AG09319 (cell line): ENCODE measurements at regions not wholly inside any gene's neighbourhood (a gene's known extent, or its start where the extent isn't known, plus 50 kb on each side); places are given as distances from the start of the nearest gene placed in this dataset.
"Not testable (repeated sequence)": the region's sequence is repeated elsewhere in the genome, so short reads cannot be mapped to it uniquely, and the experiment has no call there.

Experiments used
- DNase-seq: peaks from one replicate; pipeline ENCODE4 v3.0.0-alpha.2; 2010; ENCODE audit warnings: low read depth; ENCODE audit errors: extremely low read depth
- TF ChIP-seq, protein P1 (sequence below): IDR thresholded peaks from 2 replicates; pipeline ENCODE4 v1.5.1; 2011; ENCODE audit warnings: low read depth, mild to moderate bottlenecking, inconsistent platforms, low read length, moderate library complexity

DNA sequence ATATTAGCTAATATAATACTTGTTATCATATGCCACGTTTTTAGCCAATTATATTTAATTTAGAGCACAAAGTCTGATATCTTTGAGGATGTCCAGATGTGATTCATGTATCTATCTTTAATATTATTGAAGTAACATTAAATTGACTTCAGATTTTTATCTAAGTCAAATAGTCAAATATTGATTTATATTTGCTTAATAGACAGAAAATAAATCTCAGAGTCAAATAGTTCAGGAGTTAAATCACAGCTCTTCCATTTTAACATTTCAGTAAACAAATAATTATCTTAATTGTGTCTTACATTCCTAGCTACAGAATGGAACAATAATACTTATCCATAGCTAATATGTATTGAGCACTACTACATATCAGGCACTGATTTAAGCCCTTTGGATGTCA is 379.4 kb upstream of the UBE2E3 start:
- TF ChIP-seq, protein P1, sequence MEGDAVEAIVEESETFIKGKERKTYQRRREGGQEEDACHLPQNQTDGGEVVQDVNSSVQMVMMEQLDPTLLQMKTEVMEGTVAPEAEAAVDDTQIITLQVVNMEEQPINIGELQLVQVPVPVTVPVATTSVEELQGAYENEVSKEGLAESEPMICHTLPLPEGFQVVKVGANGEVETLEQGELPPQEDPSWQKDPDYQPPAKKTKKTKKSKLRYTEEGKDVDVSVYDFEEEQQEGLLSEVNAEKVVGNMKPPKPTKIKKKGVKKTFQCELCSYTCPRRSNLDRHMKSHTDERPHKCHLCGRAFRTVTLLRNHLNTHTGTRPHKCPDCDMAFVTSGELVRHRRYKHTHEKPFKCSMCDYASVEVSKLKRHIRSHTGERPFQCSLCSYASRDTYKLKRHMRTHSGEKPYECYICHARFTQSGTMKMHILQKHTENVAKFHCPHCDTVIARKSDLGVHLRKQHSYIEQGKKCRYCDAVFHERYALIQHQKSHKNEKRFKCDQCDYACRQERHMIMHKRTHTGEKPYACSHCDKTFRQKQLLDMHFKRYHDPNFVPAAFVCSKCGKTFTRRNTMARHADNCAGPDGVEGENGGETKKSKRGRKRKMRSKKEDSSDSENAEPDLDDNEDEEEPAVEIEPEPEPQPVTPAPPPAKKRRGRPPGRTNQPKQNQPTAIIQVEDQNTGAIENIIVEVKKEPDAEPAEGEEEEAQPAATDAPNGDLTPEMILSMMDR: no peak
- no peak for DNase-seq

DNA sequence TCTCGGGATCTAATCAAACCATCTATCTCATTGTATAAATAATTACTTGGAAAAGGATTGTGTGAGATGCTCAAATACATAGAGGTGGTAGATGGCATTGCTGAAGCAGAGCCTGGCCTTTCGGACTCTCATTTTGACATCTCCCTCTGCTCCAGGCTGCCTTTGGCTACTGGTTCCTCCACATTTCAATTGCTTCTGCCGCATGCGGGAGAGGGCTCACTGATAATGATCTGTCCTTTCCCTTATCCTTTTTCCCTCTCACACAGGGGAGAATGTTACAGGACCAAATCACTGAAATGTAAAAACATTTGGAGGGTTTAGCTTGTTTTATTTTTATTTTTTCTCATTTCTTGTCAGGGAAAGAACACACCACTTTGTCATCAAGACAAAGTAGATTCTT is 380.6 kb upstream of the UBE2E3 start:
- TF ChIP-seq, protein P1: no peak
- no peak for DNase-seq

DNA sequence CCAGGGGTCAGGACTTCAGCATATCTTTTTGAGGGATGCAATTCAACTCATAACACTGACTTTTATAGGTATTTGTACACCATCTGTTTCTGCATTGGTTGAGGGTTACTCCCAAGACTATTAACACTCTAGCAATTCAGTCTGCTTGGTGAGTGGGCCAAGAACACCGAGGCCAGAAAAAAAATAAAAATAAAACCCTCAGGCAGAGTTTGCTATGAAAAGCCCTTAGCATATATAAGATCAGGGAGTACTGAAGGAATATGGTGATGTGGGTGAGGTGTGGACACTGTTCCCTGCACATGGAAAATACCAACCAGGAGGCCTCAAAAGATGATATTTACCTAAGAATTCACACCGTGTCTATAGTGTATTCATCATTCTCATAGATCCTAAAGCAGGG is 383.2 kb upstream of the UBE2E3 start:
- TF ChIP-seq, protein P1: no peak
- DNase-seq: no peak

DNA sequence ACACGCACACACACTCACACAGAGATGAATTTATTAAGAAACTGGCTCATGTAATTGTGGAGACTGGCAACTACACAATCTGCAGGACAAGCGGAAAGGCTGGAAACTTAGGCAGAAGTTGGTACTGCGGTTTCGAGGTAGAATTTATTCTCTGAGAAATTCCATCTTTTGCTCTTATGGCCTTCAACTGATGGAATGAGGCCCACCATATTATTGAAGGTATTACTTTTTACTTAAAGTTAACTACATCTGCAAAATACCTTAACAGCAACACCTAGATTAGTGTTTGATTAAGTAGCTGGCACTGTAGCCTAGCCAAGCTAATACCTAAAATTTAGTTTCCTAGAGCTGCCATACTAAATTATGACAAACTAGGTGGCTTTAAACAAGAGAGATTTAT is 384.0 kb upstream of the UBE2E3 start:
- DNase-seq: no peak
- TF ChIP-seq, protein P1: no peak

DNA sequence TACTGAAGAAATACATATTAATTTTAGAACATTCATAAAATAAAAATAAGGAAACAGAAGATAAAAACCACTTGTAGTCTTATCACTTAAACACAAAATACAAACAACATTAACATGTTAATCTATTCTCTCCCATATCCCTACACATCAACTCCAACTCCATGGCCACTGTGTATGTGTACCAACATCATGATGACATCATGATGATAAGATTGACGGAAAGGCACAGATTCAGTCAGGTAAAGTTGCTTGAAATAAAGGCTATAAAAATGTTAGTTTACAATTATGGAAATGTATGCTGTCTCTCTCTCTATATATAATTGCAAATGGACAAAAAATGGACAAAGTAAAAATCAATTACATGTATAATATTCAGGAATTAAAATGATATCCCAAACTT is 388.5 kb upstream of the UBE2E3 start:
- no peak for DNase-seq
- TF ChIP-seq, protein P1: no peak

DNA sequence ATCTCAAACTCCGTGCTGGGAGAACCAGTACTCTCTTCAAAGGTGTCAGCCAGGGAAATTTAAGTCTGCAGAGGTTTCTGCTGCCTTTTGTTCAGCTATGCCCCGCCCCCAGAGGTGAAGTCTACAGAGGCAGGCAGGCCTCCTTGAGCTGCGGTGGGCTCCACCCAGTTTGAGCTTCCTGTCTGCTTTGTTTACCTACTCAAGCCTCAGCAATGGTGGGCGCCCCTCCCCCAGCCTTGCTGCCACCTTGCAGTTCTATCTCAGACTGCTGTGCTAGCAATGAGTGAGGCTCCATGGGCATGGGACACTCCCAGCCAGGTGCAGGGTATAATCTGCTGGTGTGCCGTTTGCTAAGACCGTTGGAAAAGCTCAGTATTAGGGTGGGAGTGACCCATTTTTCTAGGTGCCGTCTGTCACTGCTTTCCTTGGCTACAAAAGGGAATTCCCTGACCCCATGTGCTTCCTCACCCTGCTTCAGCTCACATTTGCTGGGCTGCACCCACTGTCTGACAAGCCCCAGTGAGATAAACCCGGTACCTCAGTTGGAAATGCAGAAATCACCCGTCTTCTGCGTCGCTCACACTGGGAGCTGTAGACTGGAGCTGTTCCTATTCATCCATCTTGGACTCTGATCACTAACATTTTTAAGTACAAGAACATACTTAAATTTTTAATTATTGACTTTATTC is 389.2 kb upstream of the UBE2E3 start:
- DNase-seq: not testable (repeated sequence)

DNA sequence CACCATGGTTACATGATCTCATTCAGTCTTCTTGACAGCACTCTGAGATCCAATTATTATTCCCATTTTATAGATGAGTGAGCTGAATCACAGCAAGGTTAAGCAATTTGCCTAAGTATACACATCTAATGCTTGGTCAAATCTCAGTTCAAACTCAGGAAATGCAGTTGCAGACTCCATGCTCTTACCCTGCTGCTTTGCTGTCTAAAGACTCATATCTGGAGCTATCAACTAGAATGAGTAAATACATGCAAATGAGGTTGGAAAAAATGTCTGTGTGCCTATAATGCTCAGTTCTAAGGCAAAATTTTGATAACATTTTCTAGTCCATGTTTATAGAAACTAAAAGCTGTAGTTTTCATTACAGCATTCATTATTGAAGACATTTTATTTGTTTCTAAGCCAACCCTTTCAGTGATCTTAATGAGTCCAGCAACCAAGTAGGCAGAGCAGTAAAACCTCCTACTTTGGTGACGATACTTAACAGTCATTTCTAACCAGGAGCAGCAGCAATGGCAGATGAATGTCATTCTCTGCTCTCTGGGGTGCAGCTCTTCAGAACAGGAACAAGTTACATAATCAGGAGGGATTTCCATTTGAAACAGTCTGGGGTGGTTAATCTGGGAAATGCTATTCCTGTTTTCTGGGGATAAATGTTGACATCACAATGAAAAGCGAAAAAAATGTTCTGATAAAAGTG is 396.8 kb upstream of the UBE2E3 start:
- no peak for DNase-seq
- TF ChIP-seq, protein P1: no peak
